GM12873 (cell line): ENCODE measurements at regions not wholly inside any gene's neighbourhood (a gene's known extent, or its start where the extent isn't known, plus 50 kb on each side); places are given as distances from the start of the nearest gene placed in this dataset.

ENCODE experiments used
- CTCF ChIP-seq: IDR thresholded peaks from 2 replicates; pipeline ENCODE4 v1.5.1; 2012; ENCODE audit warnings: low read depth, mild to moderate bottlenecking, moderate library complexity, low read length, control low read depth; ENCODE audit not compliant: insufficient read depth; ENCODE audit errors: missing control alignments

GRCh38 chr1:71267220-71267619 is 186.4 kb upstream of the ZRANB2 start:
- TF ChIP-seq CTCF = no peak

GRCh38 chr1:71264039-71264438 is 183.2 kb upstream of the ZRANB2 start:
- no peak for TF ChIP-seq CTCF

- TF ChIP-seq CTCF = no peak
Measured at GRCh38 chr1:71262970-71263369, 182.1 kb upstream of the ZRANB2 start.

- no peak for TF ChIP-seq CTCF
Measured at GRCh38 chr1:71252900-71253299, 172.1 kb upstream of the ZRANB2 start.

GRCh38 chr1:71245246-71245645 is 164.4 kb upstream of the ZRANB2 start:
- TF ChIP-seq CTCF = no peak

- no peak for TF ChIP-seq CTCF
Measured at GRCh38 chr1:71242239-71242638, 161.4 kb upstream of the ZRANB2 start.

GRCh38 chr1:71240656-71241055 is 159.8 kb upstream of the ZRANB2 start:
- no peak for TF ChIP-seq CTCF
